ENCODE measurements at regions not wholly inside any gene's neighbourhood (a gene's known extent, or its start where the extent isn't known, plus 50 kb on each side); places are given as distances from the start of the nearest gene placed in this dataset.

DNA sequence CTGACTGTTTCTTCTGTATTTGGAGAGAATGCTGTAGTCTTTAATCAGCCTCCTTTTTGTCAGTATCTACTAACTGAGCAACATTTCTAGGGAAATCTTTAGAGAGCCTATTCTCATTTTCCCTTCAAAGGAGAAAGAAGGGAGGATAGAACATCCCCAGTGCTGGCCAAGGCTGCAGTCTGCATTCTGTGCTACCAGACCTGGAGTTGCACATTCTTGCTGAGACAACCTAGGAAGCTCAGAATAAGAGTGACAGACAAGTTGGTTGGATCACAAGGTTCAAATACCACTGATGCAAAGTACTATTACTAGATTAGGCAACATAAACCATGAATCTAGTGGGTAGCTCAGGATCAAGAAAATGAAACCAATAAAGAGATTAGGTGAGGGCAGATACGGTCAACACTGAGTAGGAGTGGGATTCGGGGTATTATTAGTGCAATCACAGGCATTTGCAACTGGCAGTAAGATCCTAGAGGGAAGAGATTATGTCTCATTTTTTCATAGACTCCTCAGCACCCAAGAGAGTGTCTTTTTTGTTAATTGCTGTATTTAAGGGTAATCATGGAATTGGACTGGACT lies 213.5 kb upstream of the FAM83B start:
- TF ChIP-seq POLR2AphosphoS5 (IDR thresholded peaks at IDR 0.05; ENCODE audit: insufficient read depth in 1 of 2, low read depth in 1 of 2), result no peak
- TF ChIP-seq, protein P1, sequence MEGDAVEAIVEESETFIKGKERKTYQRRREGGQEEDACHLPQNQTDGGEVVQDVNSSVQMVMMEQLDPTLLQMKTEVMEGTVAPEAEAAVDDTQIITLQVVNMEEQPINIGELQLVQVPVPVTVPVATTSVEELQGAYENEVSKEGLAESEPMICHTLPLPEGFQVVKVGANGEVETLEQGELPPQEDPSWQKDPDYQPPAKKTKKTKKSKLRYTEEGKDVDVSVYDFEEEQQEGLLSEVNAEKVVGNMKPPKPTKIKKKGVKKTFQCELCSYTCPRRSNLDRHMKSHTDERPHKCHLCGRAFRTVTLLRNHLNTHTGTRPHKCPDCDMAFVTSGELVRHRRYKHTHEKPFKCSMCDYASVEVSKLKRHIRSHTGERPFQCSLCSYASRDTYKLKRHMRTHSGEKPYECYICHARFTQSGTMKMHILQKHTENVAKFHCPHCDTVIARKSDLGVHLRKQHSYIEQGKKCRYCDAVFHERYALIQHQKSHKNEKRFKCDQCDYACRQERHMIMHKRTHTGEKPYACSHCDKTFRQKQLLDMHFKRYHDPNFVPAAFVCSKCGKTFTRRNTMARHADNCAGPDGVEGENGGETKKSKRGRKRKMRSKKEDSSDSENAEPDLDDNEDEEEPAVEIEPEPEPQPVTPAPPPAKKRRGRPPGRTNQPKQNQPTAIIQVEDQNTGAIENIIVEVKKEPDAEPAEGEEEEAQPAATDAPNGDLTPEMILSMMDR (IDR thresholded peaks at IDR 0.05), result no peak

All from vagina (tissue), 2 donors.